Transverse colon (tissue), 3 donors: ENCODE measurements at regions not wholly inside any gene's neighbourhood (a gene's known extent, or its start where the extent isn't known, plus 50 kb on each side); places are given as distances from the start of the nearest gene placed in this dataset.

Source experiments
- CTCF ChIP-seq, 5 experiments: fragments of 200-600 bp in 3 of 5; fragments of 450-650 bp in 2 of 5; sonication (generic) in 3 of 5; IDR thresholded peaks; 1 replicate in 2 of 5; 2 replicates in 3 of 5; pipeline ENCODE4 v1.5.1; 2016 to 2017; ENCODE audit warnings: antibody characterized with exemption in 5 of 5, inconsistent platforms in 3 of 5, mild to moderate bottlenecking in 2 of 5, moderate library complexity in 1 of 5
- EP300 ChIP-seq: sonication (generic); formaldehyde crosslinking; IDR thresholded peaks from one replicate; pipeline ENCODE4 v1.6.1; 2017; ENCODE audit warnings: antibody characterized with exemption, low read depth
- POLR2A ChIP-seq: fragments of 450-650 bp; IDR thresholded peaks from one replicate; pipeline ENCODE4 v1.6.1; 2016; ENCODE audit warnings: antibody characterized with exemption, mild to moderate bottlenecking, moderate library complexity

GRCh38 chrX:33970028-33970967 is 161.8 kb downstream of the FAM47A start:
- no peak for TF ChIP-seq CTCF (IDR thresholded peaks at IDR 0.05)
- no peak for TF ChIP-seq POLR2A
- no peak for TF ChIP-seq EP300
